MM.1S (cell line): ENCODE measurements at regions not wholly inside any gene's neighbourhood (a gene's known extent, or its start where the extent isn't known, plus 50 kb on each side); places are given as distances from the start of the nearest gene placed in this dataset.

ENCODE experiments used
- CTCF ChIP-seq: fragments of 300-600 bp; sonication (generic); IDR thresholded peaks from 2 replicates; pipeline ENCODE4 v1.5.1; 2016; ENCODE audit warnings: antibody characterized with exemption, low read length, mixed read lengths
- EZH2 ChIP-seq: fragments of 300-600 bp; sonication (generic); optimal IDR thresholded peaks from 2 replicates; pipeline ENCODE3; 2017; ENCODE audit warnings: low read depth, mild to moderate bottlenecking, antibody characterized with exemption, low read length, mixed read lengths
- EZH2phosphoT487 ChIP-seq: fragments of 300-600 bp; sonication (generic); IDR thresholded peaks from 2 replicates; pipeline ENCODE4 v1.6.1; 2018; ENCODE audit warnings: antibody characterized with exemption, low read length

- TF ChIP-seq CTCF (no peak), EZH2phosphoT487 (no peak), EZH2 (no peak)
Measured at GRCh38 chr1:29556657-29557056, 320.3 kb downstream of the PTPRU start.
